HEK293T (cell line): ENCODE measurements at regions not wholly inside any gene's neighbourhood (a gene's known extent, or its start where the extent isn't known, plus 50 kb on each side); places are given as distances from the start of the nearest gene placed in this dataset.

Experiments
- BHLHE40 ChIP-seq: fragments of 450-650 bp; IDR thresholded peaks from 2 replicates; pipeline ENCODE4 v1.6.1; 2016; ENCODE audit warnings: mild to moderate bottlenecking, moderate library complexity, borderline replicate concordance
- CTBP1 ChIP-seq: fragments of 450-650 bp; IDR thresholded peaks from 2 replicates; pipeline ENCODE4 v1.6.1; 2016; ENCODE audit warnings: borderline replicate concordance
- SP1 ChIP-seq: fragments of 450-650 bp; IDR thresholded peaks from 2 replicates; pipeline ENCODE4 v1.6.1; 2017

- TF ChIP-seq SP1 (no peak), BHLHE40 (no peak), CTBP1 (no peak)
These were observed 252.8 kb downstream of the ALG10 start for GRCh38 chr12:34275129-34275528.
